SK-N-SH (cell line): ENCODE measurements at regions not wholly inside any gene's neighbourhood (a gene's known extent, or its start where the extent isn't known, plus 50 kb on each side); places are given as distances from the start of the nearest gene placed in this dataset.

Experiments
- CTCF ChIA-PET: fragments of 300-600, 350-600 bp; formaldehyde crosslinking; extraction: SDS; loops from one replicate; lab custom pipeline; 2021; lab: Yijun Ruan, JAX
- POLR2A ChIA-PET: fragments of 350-600 bp; sonication (Branson Sonifier 250); formaldehyde crosslinking; extraction: SDS; loops from one replicate; lab custom pipeline; 2020; ENCODE audit warnings: antibody characterized with exemption, inconsistent platforms; lab: Yijun Ruan, JAX
- DNase-seq: peaks from one replicate; pipeline ENCODE4 v3.0.0; 2012
- H2AFZ ChIP-seq: fragments of 200-600 bp; sonication (generic); 2 replicates; pipeline ENCODE4 v1.8.1; 2016; ENCODE audit warnings: antibody characterized with exemption, mild to moderate bottlenecking, low read depth
- H3F3A ChIP-seq: fragments of 200-600 bp; sonication (generic); replicated peaks from 2 replicates; pipeline ENCODE3; 2016; ENCODE audit warnings: antibody characterized with exemption, mild to moderate bottlenecking; ENCODE audit not compliant: insufficient read depth
- H3K27ac ChIP-seq, 2 experiments: fragments of 200-500 bp in 1 of 2; fragments of 200-600 bp in 1 of 2; sonication (Bioruptor generic) in 1 of 2; sonication (generic), shearing (Covaris generic) in 1 of 2; 2 replicates each; pipeline versions ENCODE4 v1.5.1 to v1.6.1; 2014 to 2016; ENCODE audit warnings: low read depth in 2 of 2, inconsistent platforms in 1 of 2, low read length in 1 of 2, mild to moderate bottlenecking in 1 of 2, mixed read lengths in 1 of 2
- H3K27me3 ChIP-seq: fragments of 200-600 bp; sonication (generic), shearing (Covaris generic); 2 replicates; pipeline ENCODE4 v1.6.1; 2016; ENCODE audit warnings: mixed run types; ENCODE audit not compliant: insufficient read depth
- H3K36me3 ChIP-seq, 2 experiments: fragments of 200-500 bp in 1 of 2; fragments of 200-600 bp in 1 of 2; sonication (Bioruptor generic) in 1 of 2; sonication (generic) in 1 of 2; replicated peaks in 1 of 2; 2 replicates each; pipeline versions ENCODE3 to v1.5.1; 2014 to 2016; ENCODE audit warnings: low read length in 1 of 2, mild to moderate bottlenecking in 1 of 2; ENCODE audit not compliant: insufficient read depth in 2 of 2, control insufficient read depth in 1 of 2
- H3K4me1 ChIP-seq, 2 experiments: fragments of 200-500 bp in 1 of 2; fragments of 200-600 bp in 1 of 2; sonication (Bioruptor generic) in 1 of 2; sonication (generic), shearing (Covaris generic) in 1 of 2; 2 replicates each; pipeline versions ENCODE4 v1.5.1 to v1.6.1; 2014 to 2016; ENCODE audit warnings: low read depth in 1 of 2, low read length in 1 of 2, mixed run types in 1 of 2; ENCODE audit not compliant: insufficient read depth in 2 of 2, control insufficient read depth in 1 of 2
- H3K4me2 ChIP-seq: fragments of 200-600 bp; sonication (generic), shearing (Covaris generic); 2 replicates; pipeline ENCODE4 v1.6.1; 2017; ENCODE audit warnings: mixed run types
- H3K4me3 ChIP-seq, 2 experiments: fragments of 200-500 bp in 1 of 2; fragments of 200-600 bp in 1 of 2; sonication (Bioruptor generic) in 1 of 2; sonication (generic), shearing (Covaris generic) in 1 of 2; 2 replicates each; pipeline versions ENCODE4 v1.5.1 to v1.8.1; 2014 to 2016; ENCODE audit warnings: low read depth in 2 of 2, inconsistent platforms in 1 of 2, low read length in 1 of 2, mild to moderate bottlenecking in 1 of 2, mixed read lengths in 1 of 2, moderate library complexity in 1 of 2
- H3K79me2 ChIP-seq: fragments of 200-600 bp; sonication (generic); 2 replicates; pipeline ENCODE4 v1.8.1; 2017; ENCODE audit warnings: mild to moderate bottlenecking; ENCODE audit not compliant: insufficient read depth
- H3K9ac ChIP-seq: fragments of 200-600 bp; sonication (generic); 2 replicates; pipeline ENCODE4 v1.6.1; 2017; ENCODE audit warnings: mixed run types
- H3K9me2 ChIP-seq: fragments of 200-600 bp; sonication (generic); 2 replicates; pipeline ENCODE4 v1.6.1; 2017; ENCODE audit warnings: mixed run types
- H3K9me3 ChIP-seq: fragments of 200-600 bp; sonication (generic); 2 replicates; pipeline ENCODE4 v1.6.1; 2017; ENCODE audit warnings: mixed run types, mild to moderate bottlenecking, moderate library complexity
- H4K20me1 ChIP-seq: fragments of 200-600 bp; sonication (generic); 2 replicates; pipeline ENCODE4 v1.6.1; 2017; ENCODE audit warnings: mild to moderate bottlenecking, mixed run types; ENCODE audit not compliant: insufficient read depth
- ELF1 ChIP-seq: IDR thresholded peaks from 2 replicates; pipeline ENCODE4 v1.4.0; 2012
- FOXJ3 ChIP-seq: sonication (generic); formaldehyde crosslinking; IDR thresholded peaks from 2 replicates; pipeline ENCODE4 v1.5.1; 2020; ENCODE audit warnings: mild to moderate bottlenecking, missing genetic modification reagents
- FOXM1 ChIP-seq: IDR thresholded peaks from 2 replicates; pipeline ENCODE4 v1.4.0; 2012; ENCODE audit warnings: low read depth, mild to moderate bottlenecking
- GABPA ChIP-seq: IDR thresholded peaks from 2 replicates; pipeline ENCODE4 v1.4.0; 2012; ENCODE audit warnings: low read depth, mild to moderate bottlenecking
- GATA2 ChIP-seq: sonication (generic); formaldehyde crosslinking; IDR thresholded peaks from 2 replicates; pipeline ENCODE4 v1.5.0; 2020; ENCODE audit warnings: mild to moderate bottlenecking, missing genetic modification reagents
- JUND ChIP-seq: IDR thresholded peaks from 2 replicates; pipeline ENCODE4 v1.4.0; 2012
- MAX ChIP-seq: IDR thresholded peaks from 2 replicates; pipeline ENCODE4 v1.4.0; 2012; ENCODE audit warnings: low read depth
- NRF1 ChIP-seq: IDR thresholded peaks from 2 replicates; pipeline ENCODE4 v1.6.1; 2012; ENCODE audit warnings: low read depth, mild to moderate bottlenecking, low read length
- POLR2AphosphoS5 ChIP-seq: IDR thresholded peaks from 2 replicates; pipeline ENCODE4 v1.6.1; 2012; ENCODE audit warnings: low read depth, low read length
- RAD21 ChIP-seq: IDR thresholded peaks from 2 replicates; pipeline ENCODE4 v1.6.1; 2012; ENCODE audit warnings: mild to moderate bottlenecking, low read length
- RCOR1 ChIP-seq: fragments of 150-350 bp; IDR thresholded peaks from 2 replicates; pipeline ENCODE4 v1.6.1; 2017; ENCODE audit warnings: antibody characterized with exemption, low read length
- SIN3A ChIP-seq: IDR thresholded peaks from 2 replicates; pipeline ENCODE4 v1.6.1; 2012; ENCODE audit warnings: low read depth, mild to moderate bottlenecking, low read length, moderate library complexity, borderline replicate concordance
- SMC3 ChIP-seq: IDR thresholded peaks from 2 replicates; pipeline ENCODE4 v1.6.1; 2012; ENCODE audit warnings: low read depth, low read length, improper control_type of control experiment
- TCF12 ChIP-seq: IDR thresholded peaks from 2 replicates; pipeline ENCODE4 v1.4.0; 2012
- TEAD4 ChIP-seq: IDR thresholded peaks from 2 replicates; pipeline ENCODE4 v1.4.0; 2012; ENCODE audit warnings: mild to moderate bottlenecking, borderline replicate concordance; ENCODE audit not compliant: insufficient read depth
- YY1 ChIP-seq: IDR thresholded peaks from 2 replicates; pipeline ENCODE4 v1.4.0; 2012; ENCODE audit warnings: low read depth, mild to moderate bottlenecking
- WGBS: methylation state at CpG from one replicate; pipeline ENCODE4 v1.1.6; 2017; ENCODE audit warnings: low lambda C conversion rate; 5-methylcytosine and 5-hydroxymethylcytosine counted together
- TF ChIP-seq, protein P1 (sequence below): IDR thresholded peaks from 2 replicates; pipeline ENCODE4; 2012
- TF ChIP-seq, protein P2 (sequence below): IDR thresholded peaks from 2 replicates; pipeline ENCODE4 v1.6.1; 2012; ENCODE audit warnings: mild to moderate bottlenecking, low read depth, low read length, moderate library complexity

DNA sequence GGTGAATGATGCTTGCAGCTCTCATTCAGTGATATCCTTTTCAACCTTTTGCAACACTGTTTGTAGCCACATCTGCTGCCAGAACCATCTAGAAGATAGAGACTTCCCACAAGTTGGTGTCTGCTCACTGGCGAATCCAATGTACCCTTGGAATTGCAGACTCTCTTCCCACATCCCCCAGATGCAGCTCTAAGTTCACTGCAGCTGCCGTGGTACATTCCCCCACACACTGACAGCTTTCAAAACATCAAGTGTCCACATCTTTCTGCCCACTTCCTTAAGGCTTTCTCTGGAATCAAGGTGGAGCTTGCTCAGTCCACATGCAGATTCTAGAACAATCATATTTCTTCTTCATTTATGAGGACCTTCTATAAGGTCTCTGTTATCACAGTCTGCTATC lies 99.2 kb downstream of the PLPPR4 start (continued):
- TF ChIP-seq, protein P1, sequence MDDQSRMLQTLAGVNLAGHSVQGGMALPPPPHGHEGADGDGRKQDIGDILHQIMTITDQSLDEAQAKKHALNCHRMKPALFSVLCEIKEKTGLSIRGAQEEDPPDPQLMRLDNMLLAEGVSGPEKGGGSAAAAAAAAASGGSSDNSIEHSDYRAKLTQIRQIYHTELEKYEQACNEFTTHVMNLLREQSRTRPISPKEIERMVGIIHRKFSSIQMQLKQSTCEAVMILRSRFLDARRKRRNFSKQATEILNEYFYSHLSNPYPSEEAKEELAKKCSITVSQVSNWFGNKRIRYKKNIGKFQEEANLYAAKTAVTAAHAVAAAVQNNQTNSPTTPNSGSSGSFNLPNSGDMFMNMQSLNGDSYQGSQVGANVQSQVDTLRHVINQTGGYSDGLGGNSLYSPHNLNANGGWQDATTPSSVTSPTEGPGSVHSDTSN: no peak
- TF ChIP-seq, protein P2, sequence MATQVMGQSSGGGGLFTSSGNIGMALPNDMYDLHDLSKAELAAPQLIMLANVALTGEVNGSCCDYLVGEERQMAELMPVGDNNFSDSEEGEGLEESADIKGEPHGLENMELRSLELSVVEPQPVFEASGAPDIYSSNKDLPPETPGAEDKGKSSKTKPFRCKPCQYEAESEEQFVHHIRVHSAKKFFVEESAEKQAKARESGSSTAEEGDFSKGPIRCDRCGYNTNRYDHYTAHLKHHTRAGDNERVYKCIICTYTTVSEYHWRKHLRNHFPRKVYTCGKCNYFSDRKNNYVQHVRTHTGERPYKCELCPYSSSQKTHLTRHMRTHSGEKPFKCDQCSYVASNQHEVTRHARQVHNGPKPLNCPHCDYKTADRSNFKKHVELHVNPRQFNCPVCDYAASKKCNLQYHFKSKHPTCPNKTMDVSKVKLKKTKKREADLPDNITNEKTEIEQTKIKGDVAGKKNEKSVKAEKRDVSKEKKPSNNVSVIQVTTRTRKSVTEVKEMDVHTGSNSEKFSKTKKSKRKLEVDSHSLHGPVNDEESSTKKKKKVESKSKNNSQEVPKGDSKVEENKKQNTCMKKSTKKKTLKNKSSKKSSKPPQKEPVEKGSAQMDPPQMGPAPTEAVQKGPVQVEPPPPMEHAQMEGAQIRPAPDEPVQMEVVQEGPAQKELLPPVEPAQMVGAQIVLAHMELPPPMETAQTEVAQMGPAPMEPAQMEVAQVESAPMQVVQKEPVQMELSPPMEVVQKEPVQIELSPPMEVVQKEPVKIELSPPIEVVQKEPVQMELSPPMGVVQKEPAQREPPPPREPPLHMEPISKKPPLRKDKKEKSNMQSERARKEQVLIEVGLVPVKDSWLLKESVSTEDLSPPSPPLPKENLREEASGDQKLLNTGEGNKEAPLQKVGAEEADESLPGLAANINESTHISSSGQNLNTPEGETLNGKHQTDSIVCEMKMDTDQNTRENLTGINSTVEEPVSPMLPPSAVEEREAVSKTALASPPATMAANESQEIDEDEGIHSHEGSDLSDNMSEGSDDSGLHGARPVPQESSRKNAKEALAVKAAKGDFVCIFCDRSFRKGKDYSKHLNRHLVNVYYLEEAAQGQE: no peak
- TF ChIP-seq RCOR1 (no peak), POLR2AphosphoS5 (no peak), FOXM1 (no peak), SIN3A (no peak), NRF1 (no peak), FOXJ3 (CRISPR knock-in tag) (no peak), ELF1 (no peak), TCF12 (no peak)

DNA sequence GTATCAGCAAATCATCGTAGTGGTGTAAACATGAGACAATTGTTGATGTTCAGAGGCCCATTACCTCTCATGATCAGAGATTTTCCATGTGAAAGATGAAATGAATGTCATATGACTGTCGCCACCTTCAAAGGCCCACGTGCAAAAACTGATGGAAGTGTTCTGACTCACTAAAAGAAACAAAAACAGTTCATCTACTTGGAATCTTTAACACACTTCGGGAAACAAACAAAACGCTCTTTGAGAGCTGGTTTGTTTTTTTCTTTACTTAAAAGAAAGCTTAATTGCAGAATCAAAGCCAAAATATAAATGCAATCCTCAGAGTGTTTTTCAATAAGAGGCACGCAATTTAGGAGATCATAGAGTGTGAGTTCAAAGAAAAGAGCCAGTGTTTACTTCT lies 100.8 kb downstream of the PLPPR4 start:
- Histone ChIP-seq H3K36me3 (no peaks in the 10 kb centered on the region), H2AFZ (no peak overlapping the region), H4K20me1 (no peaks in the 10 kb centered on the region), H3K27ac (peak overlapping the region in 1 of 2 experiments; percentile 93; a peak in 2 of 4 replicates), H3K27me3 (no peaks in the 10 kb centered on the region), H3K9me2 (no peaks in the 10 kb centered on the region), H3K9me3 (no peaks in the 10 kb centered on the region), H3K4me2 (no peak overlapping the region), H3F3A (no peaks in the 10 kb centered on the region), H3K4me3 (no peak overlapping the region), H3K79me2 (no peaks in the 10 kb centered on the region), H3K4me1 (peaks cover 0 to 16% of the 10 kb centered on the region in 2 experiments; a peak in 2 of 4 replicates), H3K9ac (no peak overlapping the region)
- no peak for DNase-seq
- WGBS: 56% methylated on average over 6 of the region's 6 CpGs
- TF ChIP-seq SMC3 (no peak), POLR2AphosphoS5 (no peak), GABPA (no peak), RAD21 (no peak), GATA2 (CRISPR knock-in tag) (no peak), YY1 (no peak), TEAD4 (no peak), MAX (no peak), SIN3A (no peak), ELF1 (no peak), TCF12 (no peak), JUND (no peak)
- CTCF ChIA-PET: interaction anchor here (1.3 to 2.1 kb wide), 3 partner anchors 19 to 162 kb away, joined by 3 to 7 read pairs (median 7); no protein-coding TSS in a partner anchor
- POLR2A ChIA-PET: no interaction called here
